Coronary artery (tissue), 2 donors: ENCODE measurements at regions not wholly inside any gene's neighbourhood (a gene's known extent, or its start where the extent isn't known, plus 50 kb on each side); places are given as distances from the start of the nearest gene placed in this dataset.

Source experiments
- DNase-seq: peaks from one replicate; pipeline ENCODE4 v3.0.0-alpha.2; 2017; ENCODE audit warnings: low spot score
- H3K27ac ChIP-seq, 2 donors: fragments of 200-600 bp; sonication (generic); one replicate each; pipeline ENCODE4 v1.5.1; 2016 to 2019
- H3K4me3 ChIP-seq: fragments of 200-600 bp; sonication (generic); 2 replicates; pipeline ENCODE4 v1.5.1; 2016; ENCODE audit warnings: mild to moderate bottlenecking, moderate library complexity
- CTCF ChIP-seq: fragments of 200-600 bp; sonication (generic); IDR thresholded peaks from one replicate; pipeline ENCODE4 v1.5.1; 2019; ENCODE audit warnings: antibody characterized with exemption

GRCh38 chr7:433558-433957 lies 86.1 kb downstream of the PDGFA start:
- DNase-seq: no peak
- no peak for TF ChIP-seq CTCF
- Histone ChIP-seq H3K27ac (no peak overlapping the region), H3K4me3 (no peak overlapping the region)

GRCh38 chr7:434891-435629 lies 84.6 kb downstream of the PDGFA start:
- DNase-seq: no peak
- TF ChIP-seq CTCF: no peak
- H3K4me3 ChIP-seq: no peak overlapping the region
- H3K27ac ChIP-seq: no peak overlapping the region

GRCh38 chr7:435630-436366 lies 83.8 kb downstream of the PDGFA start:
- TF ChIP-seq CTCF: no peak
- Histone ChIP-seq H3K4me3 (no peak overlapping the region), H3K27ac (no peak overlapping the region)
- no peak for DNase-seq

GRCh38 chr7:436367-437128 lies 83.1 kb downstream of the PDGFA start:
- H3K4me3 ChIP-seq: no peak overlapping the region
- no peak for DNase-seq
- H3K27ac ChIP-seq: no peak overlapping the region
- no peak for TF ChIP-seq CTCF

- TF ChIP-seq CTCF: no peak
- H3K4me3 ChIP-seq: no peak overlapping the region
- H3K27ac ChIP-seq: no peak overlapping the region
- DNase-seq: no peak
These were observed 82.1 kb downstream of the PDGFA start for GRCh38 chr7:437329-438251.

- no peak for DNase-seq
- Histone ChIP-seq H3K4me3 (no peak overlapping the region), H3K27ac (no peak overlapping the region)
- no peak for TF ChIP-seq CTCF
These were observed 81.3 kb downstream of the PDGFA start for GRCh38 chr7:438361-438760.
